Panc1 (cell line): ENCODE measurements at regions not wholly inside any gene's neighbourhood (a gene's known extent, or its start where the extent isn't known, plus 50 kb on each side); places are given as distances from the start of the nearest gene placed in this dataset.

Experiments used
- CTCF ChIP-seq: fragments of 450-650 bp; IDR thresholded peaks from 2 replicates; pipeline ENCODE4 v1.5.1; 2017; ENCODE audit warnings: mild to moderate bottlenecking
- POLR2AphosphoS5 ChIP-seq: IDR thresholded peaks from 2 replicates; pipeline ENCODE4 v1.6.1; 2012; ENCODE audit warnings: mild to moderate bottlenecking, low read depth, low read length, moderate library complexity
- TCF7L2 ChIP-seq: IDR thresholded peaks from 2 replicates; pipeline ENCODE4 v1.6.1; 2011; ENCODE audit warnings: mild to moderate bottlenecking, low read depth, low read length, inconsistent platforms
- TF ChIP-seq, protein P1 (sequence below), 2 experiments: IDR thresholded peaks; 2 replicates each; pipeline ENCODE4 v1.6.1; 2011 to 2012; ENCODE audit warnings: low read depth in 2 of 2, control low read depth in 1 of 2, low read length in 1 of 2, mild to moderate bottlenecking in 1 of 2, moderate library complexity in 1 of 2; ENCODE audit not compliant: insufficient read depth in 1 of 2

DNA sequence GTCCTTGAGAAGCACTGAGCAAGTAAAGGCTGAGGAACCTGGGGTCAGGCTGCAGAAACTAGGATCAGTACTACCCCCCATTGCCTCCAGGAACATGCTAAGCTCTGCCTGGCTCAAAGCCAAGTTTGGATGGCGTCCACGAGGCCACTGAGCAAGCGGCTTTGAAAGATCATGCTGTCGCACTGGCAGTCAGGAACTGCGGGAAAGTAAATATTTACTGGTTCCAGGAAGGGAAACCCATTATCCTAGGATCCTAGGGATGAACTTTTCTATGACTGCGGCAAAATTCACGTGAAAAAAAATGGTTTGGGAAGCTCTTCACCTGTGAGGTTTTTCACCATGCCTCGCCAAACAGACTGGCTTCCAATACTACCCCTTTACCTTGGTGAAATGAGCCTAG, 75.3 kb upstream of the PJA2 start:
- no peak for TF ChIP-seq CTCF
- no peak for TF ChIP-seq POLR2AphosphoS5
- TF ChIP-seq, protein P1, sequence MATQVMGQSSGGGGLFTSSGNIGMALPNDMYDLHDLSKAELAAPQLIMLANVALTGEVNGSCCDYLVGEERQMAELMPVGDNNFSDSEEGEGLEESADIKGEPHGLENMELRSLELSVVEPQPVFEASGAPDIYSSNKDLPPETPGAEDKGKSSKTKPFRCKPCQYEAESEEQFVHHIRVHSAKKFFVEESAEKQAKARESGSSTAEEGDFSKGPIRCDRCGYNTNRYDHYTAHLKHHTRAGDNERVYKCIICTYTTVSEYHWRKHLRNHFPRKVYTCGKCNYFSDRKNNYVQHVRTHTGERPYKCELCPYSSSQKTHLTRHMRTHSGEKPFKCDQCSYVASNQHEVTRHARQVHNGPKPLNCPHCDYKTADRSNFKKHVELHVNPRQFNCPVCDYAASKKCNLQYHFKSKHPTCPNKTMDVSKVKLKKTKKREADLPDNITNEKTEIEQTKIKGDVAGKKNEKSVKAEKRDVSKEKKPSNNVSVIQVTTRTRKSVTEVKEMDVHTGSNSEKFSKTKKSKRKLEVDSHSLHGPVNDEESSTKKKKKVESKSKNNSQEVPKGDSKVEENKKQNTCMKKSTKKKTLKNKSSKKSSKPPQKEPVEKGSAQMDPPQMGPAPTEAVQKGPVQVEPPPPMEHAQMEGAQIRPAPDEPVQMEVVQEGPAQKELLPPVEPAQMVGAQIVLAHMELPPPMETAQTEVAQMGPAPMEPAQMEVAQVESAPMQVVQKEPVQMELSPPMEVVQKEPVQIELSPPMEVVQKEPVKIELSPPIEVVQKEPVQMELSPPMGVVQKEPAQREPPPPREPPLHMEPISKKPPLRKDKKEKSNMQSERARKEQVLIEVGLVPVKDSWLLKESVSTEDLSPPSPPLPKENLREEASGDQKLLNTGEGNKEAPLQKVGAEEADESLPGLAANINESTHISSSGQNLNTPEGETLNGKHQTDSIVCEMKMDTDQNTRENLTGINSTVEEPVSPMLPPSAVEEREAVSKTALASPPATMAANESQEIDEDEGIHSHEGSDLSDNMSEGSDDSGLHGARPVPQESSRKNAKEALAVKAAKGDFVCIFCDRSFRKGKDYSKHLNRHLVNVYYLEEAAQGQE (IDR thresholded peaks at IDR 0.05; ENCODE audit: insufficient read depth in 1 of 2, low read depth in 2 of 2, low read length in 1 of 2), result no peak
- TF ChIP-seq TCF7L2, result no peak
